Endothelial cell of umbilical vein (primary cell): ENCODE measurements at regions not wholly inside any gene's neighbourhood (a gene's known extent, or its start where the extent isn't known, plus 50 kb on each side); places are given as distances from the start of the nearest gene placed in this dataset.

Experiments
- BruUV-seq: library from RNA; stranded (reverse); fragments of 400-500 nt; replicated peaks from 2 replicates; lab custom pipeline; 2021; lab: Mats Ljungman, UMichigan
- CTCF ChIA-PET: fragments of 300-600, 350-600 bp; sonication (Branson Sonifier 250); formaldehyde crosslinking; loops from one replicate; lab custom pipeline; 2021; ENCODE audit warnings: antibody characterized with exemption, inconsistent platforms; lab: Charles Lee
- POLR2A ChIA-PET: fragments of 300-600, 350-600 bp; sonication (Branson Sonifier 250); formaldehyde crosslinking; loops from one replicate; lab custom pipeline; 2021; ENCODE audit warnings: antibody characterized with exemption, inconsistent platforms; lab: Charles Lee
- DNase-seq: peaks from one replicate; pipeline ENCODE4 v3.0.0-alpha.2; 2011; ENCODE audit warnings: low read depth, low spot score
- FAIRE-seq: peaks from 2 replicates; lab custom pipeline; 2011; peaks lifted over from hg19 to GRCh38; lab: Jason Lieb, UNC
- H2AFZ ChIP-seq: 2 replicates; pipeline ENCODE4 v1.6.0; 2012; ENCODE audit warnings: low read depth, low read length, control low read depth, inconsistent platforms
- H3K27ac ChIP-seq: 2 replicates; pipeline ENCODE4 v1.5.1; 2011; ENCODE audit warnings: low read depth, mild to moderate bottlenecking, control low read depth, low read length, moderate library complexity; ENCODE audit not compliant: insufficient read depth
- H3K27me3 ChIP-seq, 2 experiments: 2 replicates each; pipeline versions ENCODE4 v1.6.0 to v1.6.1; 2011; ENCODE audit warnings: low read length in 2 of 2, mixed read lengths in 1 of 2; ENCODE audit not compliant: control insufficient read depth in 2 of 2, insufficient read depth in 2 of 2
- H3K36me3 ChIP-seq, 2 experiments: 2 replicates in 1 of 2; 3 replicates in 1 of 2; pipeline ENCODE4 v1.5.1; 2011; ENCODE audit warnings: low read length in 2 of 2, mild to moderate bottlenecking in 1 of 2, moderate library complexity in 1 of 2; ENCODE audit not compliant: control insufficient read depth in 2 of 2, insufficient read depth in 2 of 2; ENCODE audit errors: extremely low read depth in 1 of 2
- H3K4me1 ChIP-seq: 3 replicates; pipeline ENCODE4 v1.5.1; 2011; ENCODE audit warnings: mild to moderate bottlenecking, low read length; ENCODE audit not compliant: control insufficient read depth, insufficient read depth; ENCODE audit errors: extremely low read depth
- H3K4me2 ChIP-seq: 2 replicates; pipeline ENCODE4 v1.6.1; 2011; ENCODE audit warnings: low read length, control low read depth, mixed read lengths; ENCODE audit not compliant: insufficient read depth
- H3K4me3 ChIP-seq, 3 experiments: fragments of 200-600 bp in 1 of 3; sonication (generic), shearing (Covaris generic) in 1 of 3; replicated peaks in 1 of 3; 2 replicates each; pipeline ENCODE4 v1.5.1; 2011 to 2016; ENCODE audit warnings: control low read depth in 3 of 3, low read length in 3 of 3, mild to moderate bottlenecking in 2 of 3, inconsistent platforms in 1 of 3, low read depth in 1 of 3, moderate library complexity in 1 of 3; ENCODE audit not compliant: insufficient read depth in 1 of 3
- H3K79me2 ChIP-seq: 2 replicates; pipeline ENCODE4 v1.6.0; 2012; ENCODE audit warnings: low read length, inconsistent platforms; ENCODE audit not compliant: control insufficient read depth, insufficient read depth
- H3K9ac ChIP-seq: replicated peaks from 2 replicates; pipeline ENCODE3; 2011; ENCODE audit warnings: low read length, control low read depth; ENCODE audit not compliant: insufficient read depth; ENCODE audit errors: extremely low read depth
- H3K9me1 ChIP-seq: replicated peaks from 3 replicates; pipeline ENCODE4 v1.6.0; 2011; ENCODE audit warnings: mild to moderate bottlenecking, low read length; ENCODE audit not compliant: control insufficient read depth, insufficient read depth; ENCODE audit errors: extremely low read depth
- H3K9me3 ChIP-seq: replicated peaks from 2 replicates; pipeline ENCODE4 v1.5.1; 2012; ENCODE audit warnings: low read length, inconsistent platforms; ENCODE audit not compliant: control insufficient read depth, insufficient read depth
- H4K20me1 ChIP-seq: replicated peaks from 2 replicates; pipeline ENCODE3; 2011; ENCODE audit warnings: mild to moderate bottlenecking, low read length; ENCODE audit not compliant: control insufficient read depth, insufficient read depth; ENCODE audit errors: extremely low read depth
- CTCF ChIP-seq, 2 donors: IDR thresholded peaks; 1 replicate in 1 of 2; 2 replicates in 1 of 2; pipeline ENCODE4 v1.5.1; 2011; ENCODE audit warnings: low read length in 2 of 2, mild to moderate bottlenecking in 2 of 2, moderate library complexity in 2 of 2, control low read depth in 1 of 2, inconsistent platforms in 1 of 2, low read depth in 1 of 2; ENCODE audit not compliant: insufficient read depth in 1 of 2; ENCODE audit errors: extremely low read depth in 1 of 2
- EZH2 ChIP-seq: IDR thresholded peaks from 2 replicates; pipeline ENCODE4 v1.6.1; 2012; ENCODE audit warnings: borderline replicate concordance, low read depth, mild to moderate bottlenecking, moderate library complexity, low read length, inconsistent platforms; ENCODE audit not compliant: severe bottlenecking
- FOS ChIP-seq: IDR thresholded peaks from 2 replicates; pipeline ENCODE4 v1.6.1; 2011; ENCODE audit warnings: mild to moderate bottlenecking, low read length, moderate library complexity, borderline replicate concordance; ENCODE audit not compliant: insufficient read depth
- GATA2 ChIP-seq: IDR thresholded peaks from 2 replicates; pipeline ENCODE4 v1.7.0; 2011; ENCODE audit warnings: low read depth, mild to moderate bottlenecking, moderate library complexity, mixed read lengths, low read length; ENCODE audit not compliant: insufficient read length, insufficient read depth
- JUN ChIP-seq: IDR thresholded peaks from 2 replicates; pipeline ENCODE4 v1.6.1; 2011; ENCODE audit warnings: borderline replicate concordance, low read depth; ENCODE audit not compliant: insufficient read length, insufficient read depth
- MAX ChIP-seq: IDR thresholded peaks from 2 replicates; pipeline ENCODE4 v1.6.1; 2011; ENCODE audit not compliant: insufficient read depth, insufficient read length
- MYC ChIP-seq: IDR thresholded peaks from one replicate; pipeline ENCODE4 v1.6.1; 2011; ENCODE audit warnings: mild to moderate bottlenecking, low read depth, low read length
- POLR2A ChIP-seq: IDR thresholded peaks from 2 replicates; pipeline ENCODE4 v1.6.1; 2012; ENCODE audit warnings: low read depth, mild to moderate bottlenecking, control low read depth, low read length
- POLR2AphosphoS5 ChIP-seq: IDR thresholded peaks from 2 replicates; pipeline ENCODE4 v1.6.1; 2012; ENCODE audit warnings: low read depth, mild to moderate bottlenecking, control low read depth, low read length, moderate library complexity; ENCODE audit not compliant: insufficient read depth
- dilution Hi-C: fragments of 300-500 bp; cut with MboI; formaldehyde crosslinking; loops from one replicate; pipeline ENCODE4 v1.15.0; 2019; ENCODE audit warnings: low sequenced_read_pairs; ENCODE audit not compliant: extremely low pct_ligation_motif_present
- intact Hi-C: fragments of 100-400 bp; cut with micrococcal nuclease; formaldehyde crosslinking; loops from one replicate; pipeline ENCODE4 v1.10.0; 2022

GRCh38 chrX:124634363-124634762, 288.0 kb downstream of the SH2D1A start:
- POLR2A ChIA-PET: no interaction called here
- no peaks in the 10 kb centered on the region for H3K27me3 ChIP-seq
- TF ChIP-seq POLR2AphosphoS5 (no peak), GATA2 (no peak), JUN (no peak), MYC (no peak), EZH2 (no peak), MAX (no peak), POLR2A (no peak), FOS (no peak), CTCF (IDR thresholded peaks at IDR 0.05; ENCODE audit: extremely low read depth in 1 of 2, insufficient read depth in 1 of 2, low read depth in 1 of 2, low read length in 2 of 2) (no peak)
- no peak overlapping the region for H3K4me3 ChIP-seq
- H3K4me2 ChIP-seq: no peak overlapping the region
- no TSS peak for BruUV-seq
- H3K9me3 ChIP-seq: no peaks in the 10 kb centered on the region
- no peaks in the 10 kb centered on the region for H3K79me2 ChIP-seq
- no peak overlapping the region for H3K9ac ChIP-seq
- H3K27ac ChIP-seq: no peak overlapping the region
- CTCF ChIA-PET: no interaction called here
- H3K9me1 ChIP-seq: no peaks in the 10 kb centered on the region
- no peaks in the 10 kb centered on the region for H3K4me1 ChIP-seq
- H3K36me3 ChIP-seq: no peaks in the 10 kb centered on the region
- intact Hi-C loops (no loop called here), dilution Hi-C loops (no loop called here)
- DNase-seq (no peak), FAIRE-seq (no peak)
- H2AFZ ChIP-seq: no peak overlapping the region
- no peaks in the 10 kb centered on the region for H4K20me1 ChIP-seq
